ENCODE measurements at regions not wholly inside any gene's neighbourhood (a gene's known extent, or its start where the extent isn't known, plus 50 kb on each side); places are given as distances from the start of the nearest gene placed in this dataset.
A peak's percentile ranks its signal among the peaks of the same experiment; 100 is the strongest.

DNA sequence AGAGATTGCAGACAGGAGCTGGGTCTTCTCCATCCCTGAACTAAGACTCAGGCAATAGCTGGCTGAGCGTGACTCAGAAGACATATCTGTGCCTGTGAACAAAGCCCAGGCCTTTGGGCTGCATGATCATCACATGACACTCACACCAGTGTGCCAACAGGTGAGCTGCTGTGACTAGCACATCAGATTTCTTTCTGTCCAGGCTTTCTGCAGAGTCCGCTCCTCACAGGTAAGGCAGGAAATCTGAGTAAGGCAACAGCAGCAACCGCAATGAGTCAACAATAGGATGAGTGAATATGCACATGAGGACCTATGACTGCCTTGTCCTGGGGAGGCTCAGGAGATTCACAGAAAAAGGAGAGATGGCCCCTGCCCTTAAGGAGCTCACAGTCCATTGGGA lies 293.6 kb downstream of the ACTL7B start:
- Histone ChIP-seq H3K9me3 (replicated peaks; ENCODE audit: low read length) (no peaks in the 10 kb centered on the region), H3K4me3 (ENCODE audit: low read length) (no peak overlapping the region), H3K4me2 (ENCODE audit: low read length) (no peak overlapping the region), H3K36me3 (ENCODE audit: insufficient read depth, low read length) (no peaks in the 10 kb centered on the region), H3K9ac (ENCODE audit: low read depth, low read length) (no peak overlapping the region), H3K27me3 (ENCODE audit: control insufficient read depth, insufficient read depth, low read length) (no peaks in the 10 kb centered on the region), H3K4me1 (ENCODE audit: control insufficient read depth, insufficient read depth, low read length) (peaks cover 5% of the 10 kb centered on the region)

DNA sequence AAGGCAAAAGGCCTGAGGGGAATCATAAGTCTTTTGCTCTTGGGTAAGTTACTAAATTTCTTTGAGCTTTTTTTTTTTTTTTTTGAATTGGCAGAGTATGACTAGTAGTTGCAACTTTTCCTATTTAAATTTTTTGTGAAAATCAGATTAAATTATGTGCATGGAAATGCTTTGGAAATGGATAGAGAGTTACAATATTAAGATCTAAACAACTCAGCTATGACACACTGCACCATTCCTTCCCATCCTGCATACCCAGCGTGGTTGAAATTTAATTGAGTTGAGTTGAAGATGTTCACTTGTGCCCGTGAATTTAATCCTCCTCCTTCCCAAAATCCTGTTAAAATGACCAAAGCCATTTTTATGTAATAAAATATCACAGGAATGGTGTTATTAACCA lies 296.4 kb downstream of the ACTL7B start:
- no peak overlapping the region for H3K9ac ChIP-seq (ENCODE audit: low read depth, low read length)
- H3K4me2 ChIP-seq (ENCODE audit: low read length): no peak overlapping the region
- no peak overlapping the region for H3K4me3 ChIP-seq (ENCODE audit: low read length)
- H3K4me1 ChIP-seq (ENCODE audit: control insufficient read depth, insufficient read depth, low read length): no peaks in the 10 kb centered on the region
- H3K9me3 ChIP-seq (replicated peaks; ENCODE audit: low read length): no peaks in the 10 kb centered on the region
- H3K27me3 ChIP-seq (ENCODE audit: control insufficient read depth, insufficient read depth, low read length): no peaks in the 10 kb centered on the region
- no peaks in the 10 kb centered on the region for H3K36me3 ChIP-seq (ENCODE audit: insufficient read depth, low read length)

DNA sequence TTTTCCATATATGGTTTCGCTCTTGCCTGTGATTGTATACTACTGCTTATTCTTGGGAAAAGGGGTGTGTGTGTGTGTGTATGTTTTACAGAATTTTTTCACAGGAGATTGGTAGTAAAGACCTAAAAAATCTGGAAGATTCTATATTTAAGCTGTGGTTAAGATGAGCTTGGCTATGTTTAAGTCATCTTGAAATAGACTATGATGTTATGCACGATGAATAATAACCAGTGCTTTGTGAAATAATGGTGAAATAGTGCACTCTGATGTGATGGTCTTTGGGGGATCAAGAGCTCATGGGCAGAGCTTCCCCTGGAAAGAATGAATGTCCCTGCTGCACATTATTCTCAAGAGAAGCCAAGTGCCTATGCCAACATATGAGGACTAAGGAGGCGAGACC lies 301.0 kb downstream of the ACTL7B start:
- Histone ChIP-seq H3K4me3 (ENCODE audit: low read length) (no peak overlapping the region), H3K4me1 (ENCODE audit: control insufficient read depth, insufficient read depth, low read length) (peaks cover 28% of the 10 kb centered on the region), H3K9me3 (replicated peaks; ENCODE audit: low read length) (no peaks in the 10 kb centered on the region), H3K36me3 (ENCODE audit: insufficient read depth, low read length) (no peaks in the 10 kb centered on the region), H3K27me3 (ENCODE audit: control insufficient read depth, insufficient read depth, low read length) (no peaks in the 10 kb centered on the region), H3K4me2 (ENCODE audit: low read length) (no peak overlapping the region), H3K9ac (ENCODE audit: low read depth, low read length) (no peak overlapping the region)

DNA sequence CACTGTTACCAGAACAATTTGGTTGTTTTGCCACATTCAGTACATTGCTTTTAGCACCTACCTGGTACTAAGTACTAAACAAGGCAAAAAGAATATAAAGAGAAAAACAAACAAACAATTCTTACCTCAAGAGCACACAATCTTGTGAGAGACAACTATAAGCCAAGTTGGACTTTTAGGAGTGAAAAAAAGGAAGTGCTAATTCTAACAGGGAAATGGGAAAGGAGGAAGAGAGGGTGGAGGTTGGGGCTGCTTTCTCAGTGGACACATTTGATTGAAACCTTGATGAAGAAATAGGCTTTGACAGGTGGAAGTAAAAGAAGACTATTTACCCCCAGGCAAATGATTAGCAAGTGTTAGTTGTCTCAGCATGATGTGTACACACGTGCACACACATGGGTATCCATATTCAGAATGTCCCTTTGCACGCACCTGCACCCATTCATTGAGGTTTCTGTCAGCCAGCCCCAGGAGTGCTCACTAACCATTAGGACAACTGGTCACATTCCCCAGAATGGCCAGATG lies 302.6 kb downstream of the ACTL7B start:
- H3K4me2 ChIP-seq (ENCODE audit: low read length): no peak overlapping the region
- H3K27me3 ChIP-seq (ENCODE audit: control insufficient read depth, insufficient read depth, low read length): no peaks in the 10 kb centered on the region
- H3K9ac ChIP-seq (ENCODE audit: low read depth, low read length): no peak overlapping the region
- no peak overlapping the region for H3K4me3 ChIP-seq (ENCODE audit: low read length)
- H3K4me1 ChIP-seq (ENCODE audit: control insufficient read depth, insufficient read depth, low read length): peaks cover 28% of the 10 kb centered on the region
- H3K36me3 ChIP-seq (ENCODE audit: insufficient read depth, low read length): no peaks in the 10 kb centered on the region
- H3K9me3 ChIP-seq (replicated peaks; ENCODE audit: low read length): no peaks in the 10 kb centered on the region

DNA sequence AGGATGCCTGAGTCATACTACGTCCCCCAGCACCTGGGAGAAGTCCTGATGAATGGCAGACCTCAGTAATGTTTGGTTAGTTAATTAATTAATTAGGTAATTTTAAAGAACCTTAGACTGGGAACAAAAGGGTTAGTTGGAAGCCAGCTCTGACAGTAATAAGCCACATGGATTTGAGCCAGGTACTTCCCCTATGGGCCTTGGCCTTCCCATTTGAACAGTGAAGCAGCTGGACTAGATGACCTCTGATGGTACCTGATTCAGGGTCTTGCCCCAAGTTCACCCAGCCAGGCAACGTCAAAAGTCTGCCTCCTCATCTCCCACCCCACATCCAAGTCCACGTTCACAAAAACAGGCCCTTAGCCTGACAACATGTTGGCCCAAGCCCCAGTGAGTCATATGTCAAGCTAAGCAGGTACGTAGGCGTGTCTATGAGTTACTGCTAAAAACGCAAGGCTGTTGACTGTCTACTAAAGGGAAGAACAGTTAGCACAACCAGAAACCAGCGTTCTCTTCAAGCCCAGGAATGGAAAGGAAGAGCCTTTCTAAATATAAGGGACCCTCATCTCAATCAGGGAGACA lies 303.2 kb downstream of the ACTL7B start:
- no peak overlapping the region for H3K4me3 ChIP-seq (ENCODE audit: low read length)
- H3K9ac ChIP-seq (ENCODE audit: low read depth, low read length): no peak overlapping the region
- no peak overlapping the region for H3K4me2 ChIP-seq (ENCODE audit: low read length)
- no peaks in the 10 kb centered on the region for H3K27me3 ChIP-seq (ENCODE audit: control insufficient read depth, insufficient read depth, low read length)
- peaks cover 28% of the 10 kb centered on the region for H3K4me1 ChIP-seq (ENCODE audit: control insufficient read depth, insufficient read depth, low read length)
- no peaks in the 10 kb centered on the region for H3K9me3 ChIP-seq (replicated peaks; ENCODE audit: low read length)
- H3K36me3 ChIP-seq (ENCODE audit: insufficient read depth, low read length): no peaks in the 10 kb centered on the region

DNA sequence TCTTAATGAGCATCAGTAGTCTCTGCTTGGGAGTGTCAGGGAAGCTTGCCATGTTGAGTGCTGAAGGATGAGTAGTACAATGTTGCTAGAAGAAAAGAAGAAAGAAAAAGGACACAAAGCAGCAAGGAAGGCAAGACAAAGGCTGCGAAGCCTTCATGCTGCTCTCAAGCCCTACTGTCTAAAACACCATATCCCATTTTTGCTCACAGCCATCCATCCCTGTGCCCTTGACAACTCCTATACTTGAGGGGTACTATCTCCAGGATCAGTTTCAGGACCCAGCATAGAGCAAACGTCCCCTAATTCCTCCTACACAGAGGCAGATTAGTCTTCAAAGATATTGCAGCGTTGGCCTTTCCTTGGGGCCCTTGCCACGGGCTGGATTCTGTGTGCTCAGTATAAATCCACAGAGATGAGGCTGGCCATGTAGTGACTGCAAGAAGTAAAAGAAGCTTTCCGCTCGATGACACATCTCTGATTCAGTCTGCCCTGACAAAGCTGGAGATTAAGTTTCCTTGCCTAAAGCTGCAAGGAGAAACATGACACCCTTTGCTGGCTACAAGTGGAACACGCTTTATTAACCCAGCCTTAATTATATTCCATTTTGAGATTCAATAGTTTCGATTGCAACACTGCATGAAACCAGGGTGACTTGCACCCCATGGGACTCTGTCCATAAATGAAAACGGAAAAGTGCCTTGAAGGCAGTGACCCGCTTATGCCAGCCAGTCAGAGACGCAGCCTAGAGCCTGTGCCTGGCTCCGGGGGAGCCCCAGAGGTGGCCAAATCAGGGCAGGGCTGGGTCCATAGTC lies 304.6 kb downstream of the ACTL7B start:
- H3K4me1 ChIP-seq (ENCODE audit: control insufficient read depth, insufficient read depth, low read length): peaks cover 28% of the 10 kb centered on the region
- peak overlapping the region; percentile 70 for H3K4me2 ChIP-seq (ENCODE audit: low read length)
- peak overlapping the region; percentile 5 for H3K9ac ChIP-seq (ENCODE audit: low read depth, low read length)
- H3K9me3 ChIP-seq (replicated peaks; ENCODE audit: low read length): no peaks in the 10 kb centered on the region
- no peaks in the 10 kb centered on the region for H3K27me3 ChIP-seq (ENCODE audit: control insufficient read depth, insufficient read depth, low read length)
- no peaks in the 10 kb centered on the region for H3K36me3 ChIP-seq (ENCODE audit: insufficient read depth, low read length)
- H3K4me3 ChIP-seq (ENCODE audit: low read length): peak overlapping the region; percentile 6

DNA sequence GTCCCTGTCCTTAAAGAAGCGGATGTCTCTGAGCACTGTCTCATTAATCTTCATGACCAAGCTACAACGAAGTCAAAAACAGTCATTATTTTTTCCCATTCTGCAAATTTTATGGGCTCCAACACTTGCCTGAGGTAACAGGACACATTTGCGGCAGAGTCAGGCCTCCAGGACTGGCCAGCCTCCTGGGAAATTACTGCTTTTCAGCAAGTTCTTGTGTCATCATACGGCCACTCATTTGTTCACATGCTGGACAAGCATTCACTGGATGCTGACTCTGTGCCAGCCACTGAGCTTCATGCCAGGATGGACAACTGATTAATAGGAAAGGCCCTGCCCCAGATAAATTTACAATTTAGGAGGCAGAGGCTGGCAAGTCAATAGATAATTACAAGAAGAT lies 305.7 kb downstream of the ACTL7B start:
- H3K36me3 ChIP-seq (ENCODE audit: insufficient read depth, low read length): no peaks in the 10 kb centered on the region
- no peak overlapping the region for H3K9ac ChIP-seq (ENCODE audit: low read depth, low read length)
- H3K4me1 ChIP-seq (ENCODE audit: control insufficient read depth, insufficient read depth, low read length): peaks cover 28% of the 10 kb centered on the region
- H3K4me3 ChIP-seq (ENCODE audit: low read length): no peak overlapping the region
- H3K9me3 ChIP-seq (replicated peaks; ENCODE audit: low read length): no peaks in the 10 kb centered on the region
- H3K27me3 ChIP-seq (ENCODE audit: control insufficient read depth, insufficient read depth, low read length): no peaks in the 10 kb centered on the region
- no peak overlapping the region for H3K4me2 ChIP-seq (ENCODE audit: low read length)

DNA sequence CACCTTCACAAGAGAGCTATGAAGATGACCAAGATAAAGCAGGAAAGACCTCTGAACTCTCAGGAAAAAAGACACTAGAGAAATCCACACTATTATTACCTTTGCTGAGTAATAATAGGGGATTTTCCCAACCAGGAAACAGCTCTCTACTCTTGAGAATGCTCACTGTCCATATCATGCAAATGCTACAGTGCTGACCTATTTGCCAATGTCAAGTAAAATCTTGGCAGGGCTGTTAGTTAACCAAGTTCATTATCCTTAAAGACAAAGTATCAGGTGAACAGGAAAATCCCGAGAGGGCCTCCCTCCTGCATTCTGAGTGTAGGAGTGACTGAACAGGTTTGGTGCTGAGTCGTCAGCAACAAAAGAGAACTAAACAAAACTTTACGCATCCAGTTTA lies 306.6 kb downstream of the ACTL7B start:
- Histone ChIP-seq H3K4me3 (ENCODE audit: low read length) (no peak overlapping the region), H3K9me3 (replicated peaks; ENCODE audit: low read length) (no peaks in the 10 kb centered on the region), H3K9ac (ENCODE audit: low read depth, low read length) (no peak overlapping the region), H3K4me1 (ENCODE audit: control insufficient read depth, insufficient read depth, low read length) (peaks cover 28% of the 10 kb centered on the region), H3K4me2 (ENCODE audit: low read length) (no peak overlapping the region), H3K27me3 (ENCODE audit: control insufficient read depth, insufficient read depth, low read length) (no peaks in the 10 kb centered on the region), H3K36me3 (ENCODE audit: insufficient read depth, low read length) (no peaks in the 10 kb centered on the region)

DNA sequence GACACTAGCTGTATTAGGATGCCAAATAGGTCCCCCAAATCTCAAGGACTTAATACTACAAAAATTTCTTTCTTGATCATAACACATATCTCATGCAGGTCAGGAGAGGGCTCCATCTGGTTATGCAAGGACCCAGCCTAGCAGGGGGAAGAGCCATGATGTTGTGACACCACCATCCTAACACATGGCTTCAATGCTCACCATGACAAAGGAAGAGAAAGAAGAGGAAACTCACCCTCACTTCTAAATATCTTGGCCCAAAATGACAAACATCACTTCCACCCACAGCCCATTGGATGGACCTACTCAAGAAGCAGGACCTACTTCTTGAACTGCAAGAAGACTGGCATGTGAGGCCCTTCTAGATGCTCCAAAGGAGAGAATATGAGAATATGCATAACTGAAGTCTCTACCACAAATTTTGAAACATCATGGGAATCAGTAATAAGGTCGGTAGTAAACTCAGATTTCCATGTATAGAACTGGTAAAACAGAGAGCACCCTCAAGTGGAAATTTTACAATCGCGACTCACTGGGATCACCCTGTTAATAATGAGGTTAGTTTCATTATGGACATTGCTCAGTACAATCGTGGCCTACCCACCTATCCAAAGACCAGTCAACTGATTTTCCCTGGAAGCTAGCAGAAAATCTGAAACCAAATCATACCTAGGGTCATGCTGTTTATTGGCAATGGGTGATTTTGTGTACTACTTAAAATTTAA lies 308.2 kb downstream of the ACTL7B start:
- Histone ChIP-seq H3K4me2 (ENCODE audit: low read length) (no peak overlapping the region), H3K9ac (ENCODE audit: low read depth, low read length) (no peak overlapping the region), H3K36me3 (ENCODE audit: insufficient read depth, low read length) (no peaks in the 10 kb centered on the region), H3K9me3 (replicated peaks; ENCODE audit: low read length) (no peaks in the 10 kb centered on the region), H3K4me1 (ENCODE audit: control insufficient read depth, insufficient read depth, low read length) (peaks cover 34% of the 10 kb centered on the region), H3K4me3 (ENCODE audit: low read length) (no peak overlapping the region), H3K27me3 (ENCODE audit: control insufficient read depth, insufficient read depth, low read length) (no peaks in the 10 kb centered on the region)

DNA sequence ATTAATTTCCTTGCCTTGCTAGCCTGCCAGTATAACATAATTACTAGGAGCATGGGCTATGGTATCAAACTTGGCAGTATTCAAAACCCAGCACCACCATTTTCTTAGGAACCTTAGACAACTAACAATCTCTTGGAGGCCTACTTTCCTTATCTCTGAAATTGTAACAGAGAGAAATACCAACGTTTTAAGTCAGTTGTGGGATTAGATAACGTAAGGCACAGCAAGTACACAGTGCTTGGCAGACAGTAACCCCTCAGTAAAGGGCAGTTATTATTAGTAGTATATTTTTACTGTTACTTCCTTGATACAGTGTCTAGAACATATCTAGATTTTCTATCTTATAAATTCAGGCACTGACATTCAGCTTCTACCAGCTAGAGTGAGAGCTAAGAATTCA lies 309.6 kb downstream of the ACTL7B start:
- Histone ChIP-seq H3K27me3 (ENCODE audit: control insufficient read depth, insufficient read depth, low read length) (no peaks in the 10 kb centered on the region), H3K9ac (ENCODE audit: low read depth, low read length) (no peak overlapping the region), H3K9me3 (replicated peaks; ENCODE audit: low read length) (no peaks in the 10 kb centered on the region), H3K4me1 (ENCODE audit: control insufficient read depth, insufficient read depth, low read length) (peaks cover 21% of the 10 kb centered on the region), H3K36me3 (ENCODE audit: insufficient read depth, low read length) (no peaks in the 10 kb centered on the region), H3K4me2 (ENCODE audit: low read length) (no peak overlapping the region), H3K4me3 (ENCODE audit: low read length) (no peak overlapping the region)

DNA sequence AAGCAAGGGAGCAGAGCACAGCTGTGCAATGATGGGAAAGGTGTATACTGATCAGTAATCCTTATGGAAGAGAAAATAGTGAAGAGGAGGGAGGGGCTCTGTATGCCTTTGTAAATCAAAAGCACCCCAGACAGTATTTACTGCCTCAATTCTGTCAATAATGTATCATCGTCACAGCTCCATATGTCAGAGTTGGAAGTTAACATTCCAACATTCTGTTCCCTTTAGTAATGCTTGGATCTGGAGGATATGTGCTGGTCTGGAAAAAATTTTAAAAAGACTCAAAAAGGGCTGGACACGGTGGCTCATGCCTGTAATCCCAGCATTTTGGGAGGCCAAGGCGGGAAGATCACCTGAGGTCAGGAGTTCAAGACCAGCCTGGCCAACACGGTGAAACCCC lies 310.4 kb downstream of the ACTL7B start:
- H3K4me2 ChIP-seq (ENCODE audit: low read length): no peak overlapping the region
- no peak overlapping the region for H3K9ac ChIP-seq (ENCODE audit: low read depth, low read length)
- H3K4me1 ChIP-seq (ENCODE audit: control insufficient read depth, insufficient read depth, low read length): peaks cover 14% of the 10 kb centered on the region
- no peaks in the 10 kb centered on the region for H3K36me3 ChIP-seq (ENCODE audit: insufficient read depth, low read length)
- no peaks in the 10 kb centered on the region for H3K27me3 ChIP-seq (ENCODE audit: control insufficient read depth, insufficient read depth, low read length)
- H3K4me3 ChIP-seq (ENCODE audit: low read length): no peak overlapping the region
- no peaks in the 10 kb centered on the region for H3K9me3 ChIP-seq (replicated peaks; ENCODE audit: low read length)
